CD1c-positive myeloid dendritic cell (primary cell): ENCODE measurements at regions not wholly inside any gene's neighbourhood (a gene's known extent, or its start where the extent isn't known, plus 50 kb on each side); places are given as distances from the start of the nearest gene placed in this dataset.

Experiments used
- DNase-seq: peaks from one replicate; pipeline ENCODE4 v3.0.0-alpha.2; 2016; ENCODE audit errors: extremely low spot score

DNA sequence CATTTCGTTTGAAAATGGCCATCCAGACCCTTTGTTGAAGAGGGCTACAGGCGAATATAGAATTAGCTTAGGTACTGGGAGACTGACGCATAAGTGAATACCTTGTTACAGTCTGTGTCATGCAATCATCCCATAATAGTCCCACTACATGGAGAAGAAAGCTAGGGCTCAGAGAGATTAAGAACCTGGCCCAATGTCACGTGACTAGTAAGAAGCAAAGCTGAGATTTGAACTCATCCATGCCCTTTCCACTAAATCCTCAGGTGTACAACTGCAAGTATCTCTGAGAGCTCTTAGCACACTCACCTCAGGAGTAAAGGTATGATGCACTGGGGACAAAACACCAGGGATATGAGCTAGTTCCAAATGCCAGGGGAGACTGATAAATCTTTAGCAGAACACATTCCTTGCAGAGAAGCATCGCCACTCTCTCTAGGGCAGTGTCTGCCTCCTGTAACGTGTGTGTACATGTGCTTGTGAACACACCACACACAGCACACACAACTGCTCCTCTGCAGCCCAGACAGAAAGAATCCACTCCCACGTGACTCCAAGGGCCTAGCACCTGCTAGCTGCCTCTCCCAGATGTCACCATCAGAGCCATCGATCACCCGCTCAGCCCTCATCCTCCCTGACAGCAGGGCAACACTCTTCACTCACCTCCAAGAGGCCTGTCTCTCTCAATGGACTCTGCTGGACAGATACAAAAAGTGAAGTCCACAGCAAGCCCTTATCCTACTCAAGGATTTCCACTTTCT is 402.8 kb downstream of the NXPE2 start:
- DNase-seq: no peak

DNA sequence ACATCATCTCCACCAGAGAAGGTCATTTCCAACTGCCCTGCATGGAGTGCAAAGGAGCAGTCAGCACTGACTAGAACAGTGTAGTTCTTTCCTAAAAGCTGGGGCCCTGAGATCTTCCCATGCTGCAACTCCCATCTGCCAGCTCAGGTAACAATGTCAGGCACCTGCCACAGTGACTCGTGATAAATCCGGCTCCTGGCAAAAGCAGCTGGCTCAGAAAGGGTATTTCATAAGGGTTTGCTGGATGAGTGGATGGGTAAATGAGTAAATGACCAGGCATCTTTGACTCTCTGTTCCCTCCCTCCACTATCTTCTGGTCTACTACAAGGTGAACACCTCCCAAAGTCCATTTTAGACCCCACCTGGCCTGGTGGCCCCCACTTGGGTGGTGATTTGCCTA is 403.6 kb downstream of the NXPE2 start:
- DNase-seq: no peak

DNA sequence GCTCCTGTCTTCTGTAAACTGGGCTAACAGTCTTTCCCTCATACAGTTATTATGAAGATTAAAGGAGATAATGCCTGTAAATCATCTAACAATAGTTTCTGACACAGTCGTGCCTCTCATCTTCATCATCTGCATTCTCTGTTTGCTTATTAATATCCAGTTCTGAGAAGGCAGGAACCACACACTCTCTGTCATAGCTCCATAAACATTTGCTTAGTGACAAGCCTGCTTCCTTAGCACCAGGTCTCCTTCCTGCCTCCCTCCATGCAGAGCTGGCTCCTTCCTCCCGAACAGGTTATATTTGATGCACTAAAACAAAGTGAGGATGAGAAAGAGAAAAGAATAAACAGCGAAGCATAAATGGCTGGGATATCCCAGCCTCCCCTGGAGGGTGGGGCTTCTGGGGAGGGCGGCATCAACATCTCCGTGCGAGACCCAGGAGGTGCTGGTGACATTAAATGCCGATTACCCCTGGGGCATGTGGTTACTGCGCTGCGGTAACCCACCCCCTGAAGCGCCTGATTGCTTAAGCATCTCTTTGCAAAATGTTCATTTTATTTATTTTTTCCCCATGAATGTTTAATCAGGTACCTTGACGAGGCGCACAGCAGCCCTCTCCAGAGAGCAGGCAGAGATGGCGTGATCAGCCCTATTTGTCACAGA is 404.9 kb downstream of the NXPE2 start:
- no peak for DNase-seq

DNA sequence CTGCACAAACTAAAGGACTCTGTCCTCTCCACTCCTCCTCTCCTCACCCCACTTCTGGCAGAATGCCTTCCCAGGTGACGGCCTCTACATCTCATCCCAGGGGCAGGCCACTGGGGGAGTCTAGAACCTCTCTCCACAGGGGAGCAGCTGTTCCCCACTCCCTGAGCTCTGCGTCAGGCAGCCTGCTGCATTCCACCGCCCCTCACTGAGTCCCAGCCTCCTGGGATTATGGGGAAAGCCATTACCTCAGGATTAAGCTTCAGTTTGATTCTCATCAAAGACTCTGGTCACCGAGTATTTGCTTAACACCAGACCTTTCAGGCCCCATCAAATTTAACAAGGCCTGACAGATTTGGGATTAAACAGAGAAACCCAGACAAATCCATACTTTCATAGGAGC is 405.9 kb downstream of the NXPE2 start:
- DNase-seq: no peak

DNA sequence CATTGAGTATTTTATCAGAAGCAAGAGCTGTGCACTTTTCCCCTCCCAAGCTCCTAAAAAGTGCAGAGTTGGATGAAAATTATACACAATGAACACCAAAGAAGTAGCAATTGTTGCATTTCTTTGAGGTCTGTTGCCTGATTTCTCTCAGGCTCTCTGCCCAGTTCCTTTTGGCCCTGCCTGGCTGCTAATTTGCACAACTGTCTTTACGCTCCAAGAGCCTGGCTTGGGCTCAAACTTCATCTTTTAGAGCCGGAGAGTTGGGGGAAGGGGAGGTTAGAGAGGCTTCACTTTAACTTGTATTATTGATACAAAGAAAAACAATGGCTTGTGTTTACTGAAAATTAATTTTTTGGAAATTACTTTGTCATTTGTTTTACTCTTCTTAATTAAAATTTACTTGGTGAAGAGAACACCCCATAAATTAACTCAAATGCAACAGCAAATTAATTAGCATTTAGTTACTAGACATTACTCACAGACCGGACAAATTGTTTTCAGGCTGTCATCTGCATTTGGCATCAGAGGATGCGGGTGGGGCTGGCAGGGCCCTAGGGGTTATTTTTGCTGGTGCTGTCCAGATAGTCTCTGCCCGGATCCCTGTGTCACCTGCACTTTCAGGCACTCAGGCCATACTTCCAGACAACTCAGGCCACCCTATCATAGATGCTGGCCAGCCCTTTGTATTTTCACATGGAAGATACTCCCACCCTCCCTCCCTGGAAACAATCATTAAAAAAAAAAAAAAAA is 407.3 kb downstream of the NXPE2 start:
- no peak for DNase-seq

DNA sequence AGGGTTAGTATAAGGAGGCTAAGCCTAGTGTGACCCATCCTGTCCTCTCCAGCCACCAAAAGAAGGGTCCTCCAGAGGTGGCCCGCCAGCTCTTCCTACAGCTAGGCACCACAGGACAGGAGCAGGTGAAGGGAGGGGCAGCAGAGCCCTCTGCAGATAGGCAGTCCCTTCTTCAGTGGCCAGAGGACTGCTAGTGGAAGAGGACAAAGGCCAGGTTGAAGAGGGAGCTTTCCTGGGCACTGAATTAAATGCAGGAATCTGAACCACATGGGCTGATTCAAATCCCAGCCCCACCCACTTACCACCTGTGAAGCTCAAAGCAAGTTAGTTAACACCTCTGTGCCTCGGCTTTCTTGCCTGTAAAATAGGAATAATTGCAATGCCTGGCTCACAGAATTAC is 409.5 kb downstream of the NXPE2 start:
- no peak for DNase-seq

DNA sequence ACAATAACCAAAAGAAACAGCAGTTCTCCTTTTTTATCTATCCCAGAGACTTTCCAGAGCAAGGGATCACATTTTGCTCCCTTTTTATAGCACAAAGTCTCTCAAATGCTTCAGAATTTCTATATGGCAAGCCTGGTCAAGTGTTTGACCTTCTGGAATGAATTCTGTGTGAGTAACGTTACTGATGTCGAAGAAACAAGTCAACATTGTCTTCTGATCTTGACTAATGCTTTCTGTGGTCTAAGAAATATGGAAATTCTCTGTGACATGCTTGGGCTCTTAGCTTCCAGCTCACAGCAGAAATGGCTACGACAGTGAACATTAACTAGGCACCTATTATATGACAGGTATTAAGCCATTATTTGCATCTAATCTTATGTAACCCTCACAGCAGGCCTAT is 411.7 kb downstream of the CADM1 start:
- no peak for DNase-seq

DNA sequence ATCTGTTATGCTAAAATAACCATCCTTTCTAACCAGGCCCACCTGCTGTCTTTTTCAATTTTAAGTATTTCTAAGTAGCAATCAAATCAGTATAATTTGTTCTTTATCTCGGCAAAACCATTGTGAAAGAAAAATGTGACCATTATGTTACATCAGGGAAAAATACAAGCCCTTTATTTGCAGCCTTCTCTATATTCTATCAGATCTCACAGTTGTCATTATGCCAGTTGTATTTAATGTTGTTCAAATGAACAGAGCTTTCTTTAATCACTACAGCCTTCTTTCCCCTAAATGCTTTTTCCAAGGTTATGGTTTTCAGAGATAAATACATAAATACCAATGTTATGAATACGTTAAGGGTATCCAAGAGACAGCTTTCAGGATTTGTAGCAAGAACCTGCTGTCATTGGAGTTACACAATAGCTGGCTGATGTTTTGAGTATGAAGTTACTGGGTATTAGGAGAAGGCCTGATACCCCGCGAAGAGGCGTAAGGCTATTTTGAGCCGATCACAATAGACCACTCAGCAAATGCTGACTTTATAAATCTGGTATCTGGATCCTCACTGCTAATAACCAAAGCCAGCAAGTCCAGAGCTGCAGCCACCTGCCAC is 406.3 kb downstream of the CADM1 start:
- DNase-seq: no peak

DNA sequence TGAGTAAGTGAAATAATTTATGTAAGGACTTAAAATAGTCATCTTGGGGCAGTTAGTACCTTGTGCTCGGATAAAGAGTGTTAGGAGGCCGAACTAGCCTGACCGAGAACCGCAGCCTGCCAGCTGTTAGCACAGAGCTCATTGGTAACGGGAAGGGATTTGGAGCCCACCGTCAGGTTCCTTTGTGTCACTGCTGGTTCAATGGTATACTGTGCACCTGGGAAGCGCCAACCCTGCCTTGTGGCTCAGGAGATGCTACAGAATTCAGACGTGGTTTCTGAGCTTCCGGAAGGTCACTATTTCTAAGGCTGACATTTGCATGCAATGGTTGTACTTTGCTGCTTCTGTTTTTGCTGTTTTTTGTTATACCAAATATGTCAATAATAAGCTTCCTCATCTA is 403.5 kb downstream of the CADM1 start:
- no peak for DNase-seq

DNA sequence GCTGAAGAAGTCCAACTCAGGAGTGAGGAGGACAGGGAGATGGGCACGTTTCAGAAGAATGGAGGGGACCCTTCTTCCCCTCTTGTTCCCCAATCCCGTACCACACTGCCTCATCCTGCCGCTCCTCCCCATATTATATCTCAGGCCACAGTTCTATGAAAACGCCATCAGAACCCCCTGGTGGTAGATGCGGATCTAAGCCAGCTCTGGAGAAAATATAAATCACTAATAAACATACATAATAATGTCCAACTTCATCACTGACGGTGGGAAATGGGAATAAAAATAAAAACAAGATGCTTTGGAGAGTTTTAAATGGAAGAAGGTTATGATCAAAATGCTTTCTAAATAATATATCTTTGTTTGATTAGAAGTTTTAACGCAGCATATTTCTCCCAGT is 400.3 kb downstream of the CADM1 start:
- DNase-seq: no peak

DNA sequence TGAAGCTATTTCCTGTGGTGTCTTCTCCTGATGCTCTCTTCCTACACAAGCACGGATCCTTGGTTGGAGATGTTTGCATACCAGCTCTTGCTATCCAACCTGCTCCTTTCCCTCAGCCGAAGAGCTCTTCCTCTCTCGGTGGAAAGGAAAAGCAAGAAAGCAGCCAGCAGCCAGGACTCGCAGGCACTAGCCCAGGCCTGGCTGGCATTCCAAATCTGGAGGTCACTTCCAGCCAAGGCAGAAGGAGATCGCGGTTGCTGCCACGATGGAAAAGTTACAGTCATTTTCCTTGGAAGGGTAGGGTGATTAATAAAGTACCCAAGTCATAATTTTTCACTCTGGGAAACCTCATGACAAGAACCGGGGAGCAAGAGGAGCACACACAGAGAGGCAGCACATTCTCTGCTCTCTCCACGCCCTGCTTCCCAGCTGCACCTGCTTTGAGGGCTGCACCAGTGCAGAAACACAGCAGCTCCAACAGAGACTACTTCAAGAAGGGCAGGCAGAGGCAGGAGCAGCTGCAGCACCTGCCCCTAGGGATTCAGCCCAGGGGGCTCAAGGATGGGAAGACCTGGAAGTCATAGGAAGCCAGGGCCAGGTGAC is 399.3 kb downstream of the CADM1 start:
- DNase-seq: no peak

DNA sequence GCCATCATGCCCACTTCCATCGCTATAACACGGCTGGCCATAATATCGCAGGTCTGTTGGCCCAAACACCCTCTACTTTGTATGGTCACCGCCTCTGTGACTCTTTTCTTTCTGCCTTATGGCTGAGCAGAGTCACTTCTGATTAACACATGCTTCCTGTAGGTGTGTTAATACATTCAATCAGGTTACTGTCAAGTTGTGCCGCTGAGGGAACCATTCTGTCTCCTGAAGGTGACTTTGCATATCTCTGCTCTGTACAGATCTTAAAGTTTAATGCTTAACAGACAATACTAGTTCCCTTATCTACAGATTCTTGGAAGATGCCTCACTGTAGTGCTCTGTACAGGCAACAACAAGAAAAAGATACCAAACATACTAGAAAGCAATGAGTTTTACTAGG is 393.1 kb downstream of the CADM1 start:
- no peak for DNase-seq

DNA sequence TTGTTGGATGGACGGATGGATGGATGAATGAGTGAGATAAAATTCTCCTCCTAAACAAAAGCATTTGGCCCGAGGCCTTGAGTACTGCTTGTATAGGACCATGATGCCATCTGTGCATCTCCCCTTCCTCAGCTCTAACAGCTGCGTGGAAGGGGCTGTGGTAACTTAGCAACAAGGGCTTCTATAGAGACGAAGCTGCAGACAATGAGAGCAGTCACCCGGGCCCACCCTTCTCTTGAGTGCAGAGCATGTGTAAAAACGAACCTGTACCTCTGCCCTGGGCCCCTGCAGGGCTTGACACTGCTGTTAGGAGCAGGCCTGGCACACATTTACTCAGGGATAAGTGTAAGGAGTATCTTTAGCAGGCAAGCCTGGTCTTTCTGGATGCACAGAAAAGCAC is 391.5 kb downstream of the CADM1 start:
- no peak for DNase-seq

DNA sequence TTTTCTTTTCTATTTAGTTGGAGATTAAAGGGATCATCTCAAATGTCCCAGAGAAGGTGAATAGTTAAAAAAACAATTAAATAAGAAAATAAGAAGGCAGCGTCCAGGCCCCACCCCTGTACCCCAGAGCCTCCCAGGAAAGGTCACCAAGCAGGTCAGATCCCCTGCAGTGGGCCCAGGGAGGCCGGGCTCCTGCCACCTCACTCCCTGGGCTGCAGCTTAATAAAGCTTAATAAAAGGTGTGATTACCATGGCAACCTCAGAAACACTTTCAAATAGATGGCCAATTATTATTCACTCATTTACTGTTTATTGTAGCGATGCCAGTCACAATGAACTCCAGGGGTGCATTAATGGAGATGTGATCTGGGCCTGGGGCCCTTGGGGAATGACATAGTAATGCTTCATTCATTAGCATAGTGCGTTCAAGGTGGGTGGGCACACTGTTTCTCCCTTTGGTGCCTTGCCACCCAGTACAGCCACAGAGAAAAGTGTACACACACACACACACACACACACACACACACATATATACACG is 386.2 kb downstream of the CADM1 start:
- no peak for DNase-seq

DNA sequence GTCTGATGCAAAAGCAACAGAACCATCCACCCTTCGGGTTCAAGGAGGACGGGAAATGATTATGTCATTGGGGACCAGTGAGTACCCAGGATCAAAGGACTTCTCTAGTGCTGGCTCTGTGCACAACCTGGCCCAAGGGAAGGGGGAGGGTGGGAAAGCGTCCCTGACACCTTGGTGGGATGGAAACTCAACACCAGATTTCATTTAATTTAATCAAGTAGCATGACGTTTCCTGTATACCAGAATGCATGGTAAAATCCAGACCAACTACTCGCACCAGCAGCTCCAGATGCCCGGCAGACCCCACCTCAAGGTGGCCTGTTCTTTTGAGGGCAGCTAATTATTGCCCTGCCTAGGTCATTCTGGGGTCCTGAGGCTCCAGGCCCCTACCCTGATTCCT is 385.1 kb downstream of the CADM1 start:
- DNase-seq: no peak
